IMR-90 (cell line): ENCODE measurements at regions not wholly inside any gene's neighbourhood (a gene's known extent, or its start where the extent isn't known, plus 50 kb on each side); places are given as distances from the start of the nearest gene placed in this dataset.

Source experiments
- ATAC-seq: fragments of 200-7000 bp; cut with Tn5 transposase; 2 replicates; pipeline ENCODE4 v1.9.1; 2020; ENCODE audit warnings: low read depth, mild to moderate bottlenecking, moderate library complexity
- BruUV-seq: library from RNA; stranded (reverse); fragments of 400-500 nt; replicated peaks from 2 replicates; lab custom pipeline; 2021; lab: Mats Ljungman, UMichigan
- CTCF ChIA-PET: fragments of 300-600 bp; formaldehyde crosslinking; extraction: SDS; loops from one replicate; lab custom pipeline; 2021; ENCODE audit warnings: antibody characterized with exemption; lab: Yijun Ruan, JAX
- POLR2A ChIA-PET: fragments of 300-600 bp; sonication (Branson Sonifier 250); formaldehyde crosslinking; loops from one replicate; lab custom pipeline; 2022; ENCODE audit warnings: antibody characterized with exemption; ENCODE audit not compliant: unreplicated experiment; lab: Charles Lee
- DNase-seq: peaks from one replicate; pipeline ENCODE4 v3.0.0; 2013
- H2AFZ ChIP-seq: replicated peaks from 2 replicates; pipeline ENCODE3; 2013; ENCODE audit warnings: low read length, mild to moderate bottlenecking; ENCODE audit not compliant: poor library complexity
- H2AK5ac ChIP-seq: 2 replicates; pipeline ENCODE4 v1.6.1; 2013; ENCODE audit warnings: low read depth, low read length, inconsistent platforms
- H2AK9ac ChIP-seq: replicated peaks from 2 replicates; pipeline ENCODE3; 2013; ENCODE audit warnings: mild to moderate bottlenecking, low read depth, low read length, moderate library complexity; ENCODE audit not compliant: poor library complexity
- H2BK120ac ChIP-seq: 2 replicates; pipeline ENCODE4 v1.6.1; 2013; ENCODE audit warnings: low read depth, low read length, inconsistent platforms
- H2BK15ac ChIP-seq: 3 replicates; pipeline ENCODE4 v1.6.1; 2013; ENCODE audit warnings: low read depth, low read length, inconsistent platforms
- H2BK20ac ChIP-seq: 2 replicates; pipeline ENCODE4 v1.6.1; 2013; ENCODE audit warnings: low read depth, mild to moderate bottlenecking, inconsistent platforms, low read length, moderate library complexity
- H2BK5ac ChIP-seq: 2 replicates; pipeline ENCODE4 v1.6.1; 2013; ENCODE audit warnings: mild to moderate bottlenecking, low read depth, low read length, inconsistent platforms; ENCODE audit not compliant: poor library complexity, severe bottlenecking
- H3K14ac ChIP-seq: replicated peaks from 2 replicates; pipeline ENCODE4 v1.6.1; 2013; ENCODE audit warnings: low read depth, low read length, inconsistent platforms
- H3K18ac ChIP-seq: 2 replicates; pipeline ENCODE4 v1.6.1; 2013; ENCODE audit warnings: low read depth, low read length, control low read depth
- H3K23ac ChIP-seq: 2 replicates; pipeline ENCODE4 v1.6.1; 2013; ENCODE audit warnings: low read depth, low read length, inconsistent platforms
- H3K27ac ChIP-seq: 2 replicates; pipeline ENCODE4 v1.5.1; 2013; ENCODE audit warnings: mild to moderate bottlenecking, control low read depth, low read length; ENCODE audit not compliant: insufficient read depth
- H3K27me3 ChIP-seq: 2 replicates; pipeline ENCODE4 v1.6.1; 2013; ENCODE audit warnings: low read length; ENCODE audit not compliant: control insufficient read depth, insufficient read depth
- H3K36me3 ChIP-seq: 2 replicates; pipeline ENCODE4 v1.6.1; 2013; ENCODE audit warnings: low read length, mixed read lengths; ENCODE audit not compliant: control insufficient read depth, insufficient read depth
- H3K4ac ChIP-seq: 2 replicates; pipeline ENCODE4 v1.6.1; 2013; ENCODE audit warnings: low read depth, low read length, inconsistent platforms
- H3K4me1 ChIP-seq: 2 replicates; pipeline ENCODE4 v1.6.1; 2013; ENCODE audit warnings: low read length, mixed read lengths; ENCODE audit not compliant: control insufficient read depth, insufficient read depth
- H3K4me2 ChIP-seq: 2 replicates; pipeline ENCODE4 v1.6.1; 2013; ENCODE audit warnings: low read depth, mild to moderate bottlenecking, control low read depth, low read length, moderate library complexity
- H3K4me3 ChIP-seq: 2 replicates; pipeline ENCODE4 v1.5.1; 2013; ENCODE audit warnings: low read depth, mild to moderate bottlenecking, control low read depth, low read length, moderate library complexity; ENCODE audit not compliant: insufficient read depth
- H3K56ac ChIP-seq: 2 replicates; pipeline ENCODE4 v1.6.1; 2013; ENCODE audit warnings: low read length, inconsistent platforms; ENCODE audit not compliant: insufficient read depth; ENCODE audit errors: extremely low read depth
- H3K79me1 ChIP-seq, 2 experiments: 2 replicates each; pipeline ENCODE4 v1.6.1; 2013; ENCODE audit warnings: low read length in 2 of 2, inconsistent platforms in 1 of 2, low read depth in 1 of 2
- H3K9ac ChIP-seq: 2 replicates; pipeline ENCODE4 v1.6.1; 2013; ENCODE audit warnings: low read depth, low read length, control low read depth
- H3K9me1 ChIP-seq: 2 replicates; pipeline ENCODE4 v1.6.1; 2013; ENCODE audit warnings: low read length, inconsistent platforms; ENCODE audit not compliant: insufficient read depth
- H3K9me3 ChIP-seq: 2 replicates; pipeline ENCODE4 v1.6.1; 2013; ENCODE audit warnings: low read length; ENCODE audit not compliant: control insufficient read depth, insufficient read depth
- H4K20me1 ChIP-seq: 2 replicates; pipeline ENCODE4 v1.6.1; 2013; ENCODE audit warnings: low read length, inconsistent platforms; ENCODE audit not compliant: insufficient read depth
- H4K5ac ChIP-seq: 2 replicates; pipeline ENCODE4 v1.6.1; 2013; ENCODE audit warnings: mild to moderate bottlenecking, low read depth, low read length, control low read depth
- H4K8ac ChIP-seq, 2 experiments: 2 replicates each; pipeline ENCODE4 v1.6.1; 2013; ENCODE audit warnings: low read depth in 2 of 2, low read length in 2 of 2, control low read depth in 1 of 2, inconsistent platforms in 1 of 2
- H4K91ac ChIP-seq: 2 replicates; pipeline ENCODE4 v1.6.1; 2013; ENCODE audit warnings: low read depth, low read length, inconsistent platforms; ENCODE audit not compliant: insufficient read depth
- CEBPB ChIP-seq: IDR thresholded peaks from 2 replicates; pipeline ENCODE4 v1.6.1; 2012; ENCODE audit warnings: low read depth, low read length, improper control_type of control experiment
- CHD1 ChIP-seq: IDR thresholded peaks from 2 replicates; pipeline ENCODE4 v1.6.1; 2012; ENCODE audit warnings: low read depth, low read length, improper control_type of control experiment
- WGBS, 2 experiments: methylation state at CpG; one replicate each; pipeline versions ENCODE4 v1.1.5 to v1.1.7; 2013; ENCODE audit warnings: missing lambda C conversion rate in 2 of 2; ENCODE audit not compliant: insufficient read length in 1 of 2; ENCODE audit errors: extremely low coverage in 2 of 2; 5-methylcytosine and 5-hydroxymethylcytosine counted together
- dilution Hi-C: fragments of 300-500 bp; cut with HindIII; formaldehyde crosslinking; loops from one replicate; pipeline ENCODE4 v1.14.3; 2018; ENCODE audit warnings: low sequenced_read_pairs; ENCODE audit not compliant: unreplicated experiment
- in situ Hi-C: fragments of 300-500 bp; cut with MboI; formaldehyde crosslinking; loops from 3 replicates; pipeline ENCODE4 v1.14.3; 2019; ENCODE audit warnings: low sequenced_read_pairs, inconsistent platforms, mixed read lengths
- intact Hi-C: fragments of 100-400 bp; cut with micrococcal nuclease; formaldehyde crosslinking; loops from 2 replicates; pipeline ENCODE4 v1.10.0; 2022

GRCh38 chr14:84804895-84805294, 725.0 kb upstream of the FLRT2 start:
- dilution Hi-C loops (no loop called here), in situ Hi-C loops (no loop called here), intact Hi-C loops (no loop called here)
- no CpG with 5 or more reads among the region's 1 CpG for WGBS, 2 experiments
- H3K36me3 ChIP-seq = no peaks in the 10 kb centered on the region
- ATAC-seq (no peak), DNase-seq (no peak)
- H4K8ac ChIP-seq = no peak overlapping the region
- H3K79me1 ChIP-seq = no peaks in the 10 kb centered on the region
- no peak overlapping the region for H2AK5ac ChIP-seq
- no peaks in the 10 kb centered on the region for H3K27me3 ChIP-seq
- TF ChIP-seq CHD1 = no peak
- no peak for TF ChIP-seq CEBPB
- H2BK5ac ChIP-seq = no peak overlapping the region
- H3K4me1 ChIP-seq = no peaks in the 10 kb centered on the region
- H2BK20ac ChIP-seq = no peak overlapping the region
- no peak overlapping the region for H3K9ac ChIP-seq
- no peaks in the 10 kb centered on the region for H4K20me1 ChIP-seq
- no peak overlapping the region for H3K4me3 ChIP-seq
- H2BK120ac ChIP-seq = no peak overlapping the region
- H2BK15ac ChIP-seq = no peak overlapping the region
- no peak overlapping the region for H2AK9ac ChIP-seq
- no peak overlapping the region for H3K18ac ChIP-seq
- ChIA-PET POLR2A (no interaction called here), CTCF (no interaction called here)
- no peak overlapping the region for H2AFZ ChIP-seq
- H4K91ac ChIP-seq = no peak overlapping the region
- H3K9me3 ChIP-seq = no peaks in the 10 kb centered on the region
- no TSS peak for BruUV-seq
- H3K4ac ChIP-seq = no peak overlapping the region
- H3K27ac ChIP-seq = no peak overlapping the region
- no peak overlapping the region for H3K4me2 ChIP-seq
- no peak overlapping the region for H3K56ac ChIP-seq
- no peak overlapping the region for H3K23ac ChIP-seq
- H3K14ac ChIP-seq = no peak overlapping the region
- no peaks in the 10 kb centered on the region for H3K9me1 ChIP-seq
- H4K5ac ChIP-seq = no peak overlapping the region
